D721Med (cell line): ENCODE measurements at regions not wholly inside any gene's neighbourhood (a gene's known extent, or its start where the extent isn't known, plus 50 kb on each side); places are given as distances from the start of the nearest gene placed in this dataset.
"Not testable (repeated sequence)": the region's sequence is repeated elsewhere in the genome, so short reads cannot be mapped to it uniquely, and the experiment has no call there.

ENCODE experiments used
- DNase-seq: peaks from one replicate; pipeline ENCODE4 v3.0.0; 2011; ENCODE audit warnings: low spot score; ENCODE audit not compliant: insufficient read length
- FAIRE-seq: peaks from 2 replicates; lab custom pipeline; 2011; peaks lifted over from hg19 to GRCh38; lab: Jason Lieb, UNC
- TF ChIP-seq, protein P1 (sequence below): IDR thresholded peaks from 2 replicates; pipeline ENCODE4 v1.5.1; 2012; ENCODE audit warnings: mild to moderate bottlenecking, control low read depth; ENCODE audit not compliant: insufficient read depth; ENCODE audit errors: missing control alignments

DNA sequence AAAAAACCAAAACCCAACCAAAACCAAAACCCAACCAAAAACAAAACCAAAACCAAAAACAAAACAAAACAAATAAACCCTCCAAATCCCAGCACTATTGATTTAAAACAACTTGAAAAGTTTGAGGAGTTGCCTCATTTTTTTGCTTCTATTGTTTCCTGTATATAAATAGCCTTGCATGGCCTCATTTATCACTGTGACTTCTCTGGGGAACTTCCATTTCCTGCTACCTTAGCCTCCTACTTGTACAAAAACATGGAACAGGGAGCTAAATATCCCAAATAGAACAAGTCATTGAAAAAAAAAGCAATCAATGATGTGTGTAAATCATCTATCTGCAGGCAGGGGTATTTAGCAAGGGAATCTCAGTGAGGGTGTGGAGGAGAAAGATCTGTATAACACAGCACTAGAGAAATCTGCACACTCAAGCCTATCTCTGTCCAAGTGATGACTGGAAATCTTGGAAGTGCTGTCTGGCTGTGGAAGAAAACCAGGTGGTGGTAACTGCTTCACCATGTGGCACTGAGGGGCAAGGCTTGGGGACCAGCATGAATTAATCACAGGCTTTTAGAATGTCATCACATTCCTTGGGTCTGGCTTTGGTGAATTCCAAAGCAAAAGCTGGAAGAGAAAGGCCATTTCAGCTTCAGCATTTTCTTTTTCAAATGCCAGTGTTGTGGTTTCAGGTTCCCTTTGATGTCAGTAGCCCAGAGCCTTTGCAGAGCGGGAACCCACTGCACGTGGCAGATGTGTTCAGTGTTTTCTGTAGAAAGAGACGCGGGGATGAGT is 349.5 kb upstream of the ZNF32 start:
- FAIRE-seq (no peak), DNase-seq (no peak)
- TF ChIP-seq, protein P1, sequence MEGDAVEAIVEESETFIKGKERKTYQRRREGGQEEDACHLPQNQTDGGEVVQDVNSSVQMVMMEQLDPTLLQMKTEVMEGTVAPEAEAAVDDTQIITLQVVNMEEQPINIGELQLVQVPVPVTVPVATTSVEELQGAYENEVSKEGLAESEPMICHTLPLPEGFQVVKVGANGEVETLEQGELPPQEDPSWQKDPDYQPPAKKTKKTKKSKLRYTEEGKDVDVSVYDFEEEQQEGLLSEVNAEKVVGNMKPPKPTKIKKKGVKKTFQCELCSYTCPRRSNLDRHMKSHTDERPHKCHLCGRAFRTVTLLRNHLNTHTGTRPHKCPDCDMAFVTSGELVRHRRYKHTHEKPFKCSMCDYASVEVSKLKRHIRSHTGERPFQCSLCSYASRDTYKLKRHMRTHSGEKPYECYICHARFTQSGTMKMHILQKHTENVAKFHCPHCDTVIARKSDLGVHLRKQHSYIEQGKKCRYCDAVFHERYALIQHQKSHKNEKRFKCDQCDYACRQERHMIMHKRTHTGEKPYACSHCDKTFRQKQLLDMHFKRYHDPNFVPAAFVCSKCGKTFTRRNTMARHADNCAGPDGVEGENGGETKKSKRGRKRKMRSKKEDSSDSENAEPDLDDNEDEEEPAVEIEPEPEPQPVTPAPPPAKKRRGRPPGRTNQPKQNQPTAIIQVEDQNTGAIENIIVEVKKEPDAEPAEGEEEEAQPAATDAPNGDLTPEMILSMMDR = no peak

DNA sequence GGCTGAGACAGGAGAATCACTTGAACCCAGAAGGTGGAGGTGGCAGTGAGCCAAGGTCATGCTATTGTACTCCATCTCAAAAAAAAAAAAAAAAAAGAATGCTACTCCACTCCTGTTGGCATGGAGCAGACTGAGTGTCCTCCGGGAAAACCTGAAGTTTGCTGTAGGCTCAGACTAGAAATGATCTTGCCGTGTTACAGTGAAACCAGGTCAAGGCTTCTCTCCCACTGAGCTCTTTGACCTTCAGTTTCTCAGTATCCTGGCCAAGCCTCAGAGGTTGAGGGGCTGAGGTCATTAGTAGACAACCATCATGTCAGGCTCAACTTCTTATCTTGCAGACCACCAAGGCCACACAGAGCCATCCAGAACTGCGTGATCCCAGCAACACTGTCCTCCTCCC is 348.6 kb upstream of the ZNF32 start:
- DNase-seq (no peak), FAIRE-seq (no peak)
- TF ChIP-seq, protein P1 = no peak

DNA sequence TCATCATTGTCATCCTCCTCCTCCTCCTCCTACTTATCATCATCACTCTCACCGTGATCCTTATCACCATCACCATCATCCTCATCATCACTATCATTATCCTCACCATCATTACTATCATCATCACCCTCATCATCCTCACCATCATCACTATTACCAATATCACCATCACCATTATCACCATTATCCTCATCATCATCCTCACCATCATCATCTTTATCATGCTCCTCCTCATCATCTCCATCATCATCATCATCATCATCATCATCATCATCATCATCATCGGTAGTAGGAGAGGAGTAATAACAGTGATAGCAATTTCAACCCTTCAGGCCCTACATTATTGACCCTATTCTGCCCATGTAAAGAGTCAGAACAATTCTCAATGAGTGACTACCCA is 345.9 kb upstream of the ZNF32 start:
- TF ChIP-seq, protein P1 = no peak
- no peak for FAIRE-seq
- no peak for DNase-seq

DNA sequence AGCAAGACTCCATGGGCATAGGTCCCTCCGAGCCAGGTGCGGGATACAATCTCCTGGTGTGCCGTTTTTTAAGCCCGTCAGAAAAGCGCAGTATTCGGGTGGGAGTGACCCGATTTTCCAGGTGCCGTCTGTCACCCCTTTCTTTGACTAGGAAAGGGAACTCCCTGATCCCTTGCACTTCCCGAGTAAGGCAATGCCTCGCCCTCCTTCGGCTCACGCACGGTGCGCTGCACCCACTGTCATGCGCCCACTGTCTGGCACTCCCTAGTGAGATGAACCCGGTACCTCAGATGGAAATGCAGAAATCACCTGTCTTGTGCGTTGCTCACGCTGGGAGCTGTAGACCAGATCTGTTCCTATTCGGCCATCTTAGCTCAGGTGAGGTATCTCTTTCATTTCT is 344.1 kb upstream of the ZNF32 start:
- not testable (repeated sequence) for DNase-seq, FAIRE-seq

DNA sequence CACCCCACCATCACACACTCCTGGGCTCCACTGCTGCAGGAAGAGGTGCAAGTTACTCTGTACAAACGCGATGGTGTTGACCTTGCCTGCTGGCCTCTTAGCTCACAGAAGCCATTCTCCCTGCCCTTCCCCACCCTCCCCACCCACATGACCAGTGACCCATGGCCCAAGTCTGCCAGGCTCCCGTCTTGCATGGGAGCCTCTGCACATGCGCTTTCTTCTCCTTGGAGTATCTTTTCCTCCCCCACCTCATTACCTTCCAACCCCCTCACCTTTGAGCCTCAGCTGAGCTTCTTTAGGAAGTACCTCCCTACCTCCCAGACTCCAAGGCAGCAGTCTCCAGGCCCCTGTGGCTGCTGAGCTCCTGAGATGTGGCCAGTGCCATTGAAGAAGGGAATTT is 337.7 kb upstream of the ZNF32 start:
- TF ChIP-seq, protein P1 = no peak
- DNase-seq (no peak), FAIRE-seq (no peak)

DNA sequence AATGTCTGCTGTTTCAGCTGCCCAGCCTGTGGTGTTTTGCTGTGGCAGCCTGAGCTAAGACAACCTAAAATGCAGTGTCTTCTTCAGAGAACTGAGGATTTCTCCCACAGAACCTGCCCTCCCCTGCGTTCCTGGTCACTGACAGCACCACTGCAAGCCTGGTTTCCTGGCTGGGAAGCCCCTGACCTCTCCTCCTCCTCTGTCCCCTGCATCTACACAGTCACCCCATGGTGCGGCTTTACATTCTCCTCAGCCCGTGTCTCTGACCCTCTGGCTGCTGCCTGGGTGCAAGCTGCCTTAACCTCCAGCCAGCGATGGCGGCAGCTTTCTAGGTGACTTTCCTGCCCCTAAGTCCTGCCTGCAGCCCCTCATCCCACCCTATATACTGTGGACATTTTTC is 337.3 kb upstream of the ZNF32 start:
- no peak for FAIRE-seq
- DNase-seq = no peak
- TF ChIP-seq, protein P1 = no peak

DNA sequence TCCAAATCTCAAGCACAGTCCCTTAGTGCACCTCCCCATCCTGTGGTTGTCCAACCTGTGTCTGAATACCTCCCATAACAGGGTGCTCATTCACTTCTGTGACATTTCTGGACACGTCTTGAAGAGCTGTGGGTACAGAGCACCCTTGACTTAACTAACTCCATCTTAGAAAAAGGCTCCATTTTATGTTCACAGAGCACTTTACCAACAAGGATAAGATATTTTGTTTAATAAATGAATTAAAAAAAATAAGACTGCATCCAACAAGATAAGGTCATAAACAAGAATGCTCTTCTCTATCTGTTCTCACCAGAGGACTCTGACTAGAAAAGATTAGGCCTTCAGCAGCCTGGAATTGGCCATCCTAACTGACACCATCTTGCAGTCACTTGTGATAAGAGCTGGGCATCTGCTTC is 335.2 kb upstream of the ZNF32 start:
- DNase-seq (no peak), FAIRE-seq (no peak)
- TF ChIP-seq, protein P1 = no peak

DNA sequence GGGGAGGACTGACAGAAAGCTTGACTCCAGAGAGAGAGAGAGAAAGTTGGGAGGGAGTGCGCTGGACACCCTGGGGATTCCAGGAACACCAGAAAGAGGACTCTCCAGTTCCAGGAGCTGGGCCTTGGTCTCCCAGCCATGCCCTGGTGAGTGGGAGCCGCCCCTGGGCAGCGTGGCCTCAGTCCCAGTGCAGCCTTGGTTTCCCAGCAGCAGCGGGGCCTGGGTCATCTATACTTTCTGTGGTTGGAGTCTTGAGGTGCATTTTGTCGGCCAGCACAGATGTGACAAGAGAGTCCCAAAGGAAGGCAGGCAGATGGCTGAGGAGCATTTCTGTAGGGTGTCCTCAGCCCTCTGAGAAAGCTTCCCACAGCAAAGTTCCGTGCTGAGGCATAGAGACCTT is 334.7 kb upstream of the ZNF32 start:
- DNase-seq = no peak
- TF ChIP-seq, protein P1 = no peak
- FAIRE-seq = no peak
